Femur (tissue), 1 donor: ENCODE measurements at regions not wholly inside any gene's neighbourhood (a gene's known extent, or its start where the extent isn't known, plus 50 kb on each side); places are given as distances from the start of the nearest gene placed in this dataset.

Source experiments
- DNase-seq: peaks from one replicate; pipeline ENCODE4 v3.0.0-alpha.2; 2017

DNA sequence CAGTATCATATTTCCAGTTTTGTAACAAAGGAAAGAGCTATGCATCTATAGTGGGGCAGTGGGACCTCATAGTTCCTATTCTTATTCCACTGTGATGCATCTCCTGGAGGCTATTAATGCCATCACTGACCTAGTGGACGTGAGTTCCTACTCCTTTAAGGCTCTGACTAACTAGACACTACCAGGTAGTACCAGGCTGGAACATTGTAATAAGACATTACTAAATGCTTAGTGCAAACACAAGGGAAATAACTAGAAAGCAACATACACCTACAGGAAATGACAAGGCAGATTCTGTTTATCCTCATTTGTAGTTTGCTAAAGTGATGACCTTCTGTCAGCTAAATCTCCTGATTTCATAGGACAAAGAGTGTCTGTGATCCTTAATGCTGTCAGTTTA is 192.5 kb downstream of the POSTN start:
- no peak for DNase-seq

DNA sequence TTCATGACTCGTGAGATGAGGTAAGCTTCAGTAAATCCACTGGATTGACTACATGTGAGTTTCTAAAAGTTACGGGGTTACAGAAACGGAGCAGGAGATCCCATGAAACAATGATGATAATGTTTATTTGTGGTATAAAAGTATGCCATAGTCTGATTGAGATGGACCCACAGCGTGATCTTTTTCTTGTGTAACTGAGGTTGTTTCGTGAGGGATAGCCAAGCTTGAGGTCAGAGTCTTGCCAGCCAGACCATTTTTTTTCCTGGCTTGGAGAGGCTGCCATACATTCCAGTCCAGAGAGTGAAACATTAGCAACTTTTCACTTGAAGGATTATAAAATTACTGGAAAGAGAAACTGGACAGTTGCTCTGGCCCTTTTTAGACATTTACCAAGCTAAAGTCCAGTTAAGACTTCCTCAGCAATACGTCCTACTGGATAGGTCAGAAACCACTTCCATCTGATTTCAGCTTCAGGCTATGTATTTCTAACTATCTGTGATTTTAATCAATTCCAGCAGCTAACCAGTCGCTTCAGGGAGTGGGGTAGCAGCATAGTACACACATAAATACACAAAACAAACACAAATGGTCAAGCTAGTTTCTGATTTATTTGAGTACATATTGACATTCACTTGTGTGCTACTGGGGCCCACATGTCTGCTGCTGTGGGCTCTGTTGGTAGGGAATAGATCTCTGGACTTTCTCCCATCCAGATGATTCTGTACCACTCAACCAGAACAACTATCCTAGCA is 194.6 kb downstream of the POSTN start:
- peak; percentile 63 for DNase-seq

DNA sequence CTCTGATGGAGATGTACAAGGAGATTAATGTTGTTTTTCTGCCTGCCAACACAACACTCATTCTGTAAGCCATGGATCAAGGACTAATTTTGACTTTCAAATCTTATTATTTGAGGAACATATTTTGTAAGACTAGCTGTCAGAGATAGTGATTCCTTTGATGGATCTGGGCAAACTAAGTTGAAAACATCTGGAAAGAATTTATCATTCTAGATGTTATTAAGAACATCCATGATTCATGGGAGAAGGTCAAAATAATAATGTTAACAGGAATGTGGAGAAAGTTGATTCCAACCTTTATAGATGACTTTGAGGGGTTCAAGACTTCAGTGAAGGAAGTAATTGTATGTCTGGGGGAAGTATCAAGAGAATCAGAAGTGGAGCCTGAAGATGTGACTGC is 196.8 kb downstream of the POSTN start:
- DNase-seq: no peak

DNA sequence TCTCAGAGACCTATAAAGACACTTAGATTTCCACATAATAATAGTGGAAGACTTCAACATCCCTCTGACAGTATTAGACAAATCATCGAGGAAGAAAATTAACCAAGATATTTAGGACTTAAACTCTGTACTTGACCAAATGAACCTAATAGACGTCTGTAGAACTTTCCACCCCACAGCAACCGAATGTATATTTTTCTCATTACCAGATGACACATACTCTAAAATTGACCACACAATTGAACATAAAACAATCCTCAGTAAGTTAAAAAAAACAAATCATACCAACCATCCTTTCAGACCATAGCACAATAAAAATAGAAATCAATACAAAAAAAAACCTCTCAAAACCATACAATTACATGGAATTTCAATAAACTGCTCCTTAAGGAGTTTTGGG is 201.0 kb downstream of the POSTN start:
- no peak for DNase-seq

DNA sequence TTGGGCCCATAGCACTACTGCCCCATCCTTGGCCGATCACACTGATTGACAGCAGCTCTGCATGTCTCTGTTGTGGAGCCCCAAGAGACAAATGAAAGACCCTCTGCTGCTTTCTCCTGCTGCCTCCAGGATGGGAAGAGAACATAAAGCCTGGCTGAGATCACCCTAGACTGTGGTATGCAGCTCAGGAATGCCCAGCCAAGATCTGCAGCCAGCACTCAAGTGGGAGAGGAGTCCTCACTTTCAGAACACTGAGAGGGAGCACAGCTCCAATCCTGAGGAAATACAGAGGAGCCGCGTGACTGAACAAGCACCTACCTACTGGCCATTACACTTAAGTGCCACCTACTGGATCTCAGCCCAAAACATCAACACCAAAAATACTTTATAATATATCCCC is 203.0 kb downstream of the POSTN start:
- no peak for DNase-seq

DNA sequence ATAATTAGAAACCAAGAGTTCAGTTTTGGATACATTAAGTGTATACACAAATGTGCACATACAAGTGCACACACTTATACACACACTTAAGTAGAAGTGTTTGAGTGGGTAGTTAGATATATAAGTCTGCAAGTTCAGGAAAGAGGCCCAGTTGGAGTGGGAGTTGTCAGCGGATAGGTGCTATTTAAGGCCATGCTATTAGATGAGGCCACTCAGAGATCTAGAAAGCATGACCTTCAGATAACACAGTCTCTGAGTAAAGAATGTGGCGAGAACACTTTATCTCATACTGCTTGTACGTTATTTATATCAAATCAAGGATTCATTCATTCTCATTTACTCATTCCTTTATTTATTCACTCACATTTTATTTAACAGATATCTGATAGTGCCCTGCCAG is 206.2 kb downstream of the POSTN start:
- no peak for DNase-seq

DNA sequence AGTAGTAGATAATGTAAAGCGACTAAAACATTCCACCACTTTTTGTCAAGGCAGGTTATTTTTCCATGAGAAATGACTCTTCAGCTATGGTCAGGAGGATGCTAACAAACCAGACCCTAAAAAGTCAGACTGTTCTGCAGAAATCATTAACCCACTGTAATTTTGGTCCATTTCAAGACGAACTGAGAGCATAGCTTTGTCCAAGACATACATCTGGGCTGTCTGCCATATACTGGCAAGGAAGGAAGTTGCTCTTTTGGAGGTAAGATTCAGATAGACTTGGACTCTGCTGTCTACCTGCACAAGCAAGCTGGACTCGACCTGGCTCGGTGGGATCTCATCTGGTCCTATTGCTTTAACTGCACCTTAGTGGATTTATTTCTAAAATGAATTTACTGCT is 207.8 kb downstream of the POSTN start:
- DNase-seq: no peak

DNA sequence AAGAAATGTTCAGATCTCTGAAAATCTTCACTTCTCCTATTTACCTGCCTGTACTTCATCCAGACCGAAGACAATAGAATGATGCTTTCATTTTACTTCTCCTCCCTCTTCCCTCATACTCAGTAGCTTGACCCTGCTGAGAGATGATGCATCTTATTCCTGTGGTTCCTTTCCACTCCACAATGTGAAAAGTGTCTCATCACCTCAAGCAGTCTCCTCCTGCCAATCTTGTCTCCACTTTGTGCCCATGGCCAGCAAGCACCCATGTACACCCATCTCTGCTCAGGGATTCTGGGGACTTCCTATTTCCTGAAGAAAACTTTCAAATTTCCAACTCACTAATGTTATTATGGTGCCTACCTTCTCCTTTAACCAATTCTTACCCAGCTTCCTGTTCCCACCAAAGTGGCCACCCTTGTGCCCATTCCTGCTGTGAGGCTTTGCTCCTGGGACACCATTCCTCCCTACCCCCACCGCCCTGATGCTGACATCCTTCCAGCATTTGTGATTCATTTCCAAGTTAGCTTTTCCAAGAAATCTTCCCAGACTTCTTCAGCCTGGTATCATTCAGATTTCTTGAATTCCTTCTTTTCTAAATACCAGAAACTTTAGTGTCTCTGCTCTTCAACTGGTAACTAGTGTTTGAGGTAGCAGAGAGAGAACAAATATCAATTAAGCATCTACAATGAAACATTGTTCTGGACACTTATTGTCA is 212.5 kb downstream of the POSTN start:
- no peak for DNase-seq

DNA sequence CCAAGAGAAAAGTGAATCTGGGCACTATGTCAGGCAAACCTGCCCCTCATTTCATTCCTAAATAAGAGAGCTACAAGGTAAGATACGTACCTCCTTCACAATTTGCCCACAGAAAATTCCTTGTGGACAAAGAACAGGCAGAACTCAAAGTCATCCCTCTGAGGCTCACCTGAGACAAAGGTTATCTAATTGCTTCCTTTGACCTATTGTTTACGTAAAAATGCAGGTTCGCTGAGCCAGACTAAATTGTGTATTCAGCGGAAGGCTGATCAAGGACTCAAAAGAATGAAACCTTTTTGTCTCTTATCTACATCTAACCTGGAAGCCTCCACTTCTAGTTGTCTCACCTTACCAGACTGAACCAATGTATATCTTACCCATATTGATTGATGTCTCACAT is 213.3 kb downstream of the POSTN start:
- DNase-seq: no peak

DNA sequence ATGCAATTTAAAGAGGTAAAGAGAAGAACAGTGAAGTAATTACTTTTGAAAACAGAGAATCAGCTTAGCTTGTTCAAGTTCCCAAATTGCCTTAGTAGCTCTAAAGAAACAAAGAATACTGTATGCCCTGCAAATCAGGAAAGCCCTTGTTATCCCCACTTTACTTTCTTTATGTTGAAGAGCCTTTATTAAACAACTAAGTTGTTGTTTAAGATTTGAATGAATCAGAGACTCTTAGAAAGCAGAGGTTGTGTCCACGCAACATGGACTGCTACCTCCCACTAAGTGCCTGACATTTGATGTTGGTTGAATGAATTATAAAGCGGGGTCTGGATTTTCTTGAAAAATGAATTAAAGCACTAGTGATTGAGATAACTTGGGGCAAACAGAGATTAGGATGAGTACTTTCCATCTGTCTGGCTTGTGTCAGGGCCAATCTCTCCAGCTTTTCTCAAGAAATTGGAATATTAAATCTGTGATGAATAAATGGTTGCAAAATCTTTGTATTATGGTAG is 214.7 kb downstream of the POSTN start:
- DNase-seq: no peak

DNA sequence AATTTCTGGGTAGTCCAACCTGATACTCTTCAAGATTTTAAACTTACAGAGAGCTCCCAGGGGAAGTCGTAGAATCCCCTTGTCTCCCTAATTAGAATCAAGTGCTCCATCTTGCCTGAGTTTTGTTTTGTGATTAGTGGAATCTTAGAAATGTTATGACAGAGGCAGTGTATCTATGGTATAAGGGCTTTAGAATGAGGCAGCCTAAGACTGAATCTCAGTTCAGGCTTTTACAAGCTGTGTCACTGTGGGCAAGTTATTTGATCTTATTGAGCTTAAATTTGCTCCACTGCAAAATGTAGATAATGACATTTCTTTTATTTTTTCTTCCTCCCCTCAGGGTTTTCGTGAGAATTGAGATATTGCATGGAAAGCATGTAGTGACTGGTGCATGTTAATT is 215.5 kb downstream of the POSTN start:
- DNase-seq: no peak

DNA sequence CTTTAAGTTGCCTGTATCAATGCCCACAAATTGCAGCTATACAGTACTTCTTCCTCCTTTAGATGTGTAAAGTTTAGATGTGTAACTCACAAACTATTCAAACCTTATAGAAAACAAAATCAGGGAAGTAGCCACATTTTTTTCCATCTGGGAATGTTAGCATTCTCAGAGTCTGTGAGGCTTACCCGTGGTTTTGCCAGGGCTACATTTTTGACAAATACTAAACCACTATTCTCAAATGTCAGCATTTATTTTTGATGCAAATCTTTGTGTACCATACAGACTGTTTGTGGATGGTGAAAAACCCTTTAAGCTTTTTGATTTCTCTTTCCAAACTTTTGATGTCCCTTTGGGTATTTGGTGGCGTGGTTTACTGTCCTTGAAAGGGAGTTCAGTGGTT is 216.4 kb downstream of the POSTN start:
- DNase-seq: no peak

DNA sequence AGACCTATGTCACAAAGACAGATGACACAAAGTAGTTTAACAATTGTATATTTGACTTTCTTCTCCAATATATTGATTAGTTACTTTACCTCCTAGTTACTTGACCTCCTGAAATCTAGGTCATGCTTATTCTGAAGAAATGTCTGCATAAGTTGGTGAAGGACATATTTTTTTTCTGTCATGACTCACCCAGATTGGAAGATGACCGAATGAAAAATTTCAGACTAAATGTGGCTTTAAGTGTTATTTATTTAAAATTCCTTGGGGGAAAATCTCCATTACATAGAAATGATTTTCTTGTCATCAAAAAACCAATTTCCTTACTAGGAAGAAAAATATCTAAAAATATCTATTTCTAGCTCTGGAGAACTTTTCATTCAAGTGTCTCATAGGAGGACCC is 217.1 kb downstream of the POSTN start:
- DNase-seq: no peak

DNA sequence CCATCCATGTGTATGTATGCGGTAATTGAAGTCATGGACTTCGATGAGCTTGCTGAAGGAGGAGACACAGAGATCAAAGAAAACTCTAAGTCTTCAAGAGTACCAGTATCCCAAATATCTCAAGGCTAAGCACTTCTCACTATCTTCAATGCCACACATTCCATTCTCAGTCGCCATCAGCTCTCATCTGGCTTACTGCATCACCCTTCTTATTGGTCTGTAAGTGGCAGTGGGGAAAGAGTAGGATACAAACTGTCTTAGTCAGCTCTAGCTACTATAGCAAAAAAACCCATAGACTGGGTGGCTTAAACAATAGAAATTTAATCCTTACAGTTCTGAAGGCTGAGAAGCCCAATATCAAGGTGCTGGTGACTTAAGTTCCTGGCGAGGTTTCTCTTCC is 218.7 kb downstream of the POSTN start:
- DNase-seq: no peak

DNA sequence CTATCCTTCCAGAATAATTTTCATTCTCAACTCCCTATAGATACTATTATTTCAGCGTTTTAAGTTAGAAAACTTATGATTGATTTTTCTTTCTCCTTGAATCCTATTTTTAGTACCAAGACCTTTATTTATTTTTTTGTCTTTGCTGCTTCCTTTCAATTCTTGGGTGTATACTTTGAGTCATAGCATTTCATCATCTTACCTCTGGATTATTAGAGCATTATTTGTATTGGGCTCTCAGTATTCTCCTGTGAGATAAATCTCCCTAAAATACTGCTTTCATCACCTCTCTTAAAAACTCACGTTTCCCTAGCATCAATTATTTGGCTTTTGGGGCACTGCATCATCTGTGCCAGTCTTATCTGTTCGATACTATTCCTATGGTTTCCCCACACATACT is 222.8 kb downstream of the POSTN start:
- DNase-seq: no peak

DNA sequence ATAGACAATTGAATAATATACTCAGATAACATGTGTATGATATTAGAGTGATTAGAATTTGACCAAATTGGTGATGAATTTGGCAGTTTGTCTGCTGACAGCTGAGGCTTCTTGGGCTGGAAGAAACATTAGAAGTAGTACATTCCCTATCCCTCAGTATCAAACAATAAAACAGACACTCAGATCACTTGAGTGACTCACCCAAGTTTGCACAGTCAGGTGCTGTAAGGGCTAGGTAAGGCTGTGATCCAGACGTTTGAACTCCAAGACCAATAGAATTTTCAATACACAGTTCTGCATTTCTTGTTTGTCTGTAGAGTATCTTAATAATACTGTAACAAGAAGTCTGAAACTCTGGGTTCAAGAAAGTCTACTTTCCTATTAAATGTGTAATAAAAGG is 223.5 kb downstream of the POSTN start:
- DNase-seq: no peak

DNA sequence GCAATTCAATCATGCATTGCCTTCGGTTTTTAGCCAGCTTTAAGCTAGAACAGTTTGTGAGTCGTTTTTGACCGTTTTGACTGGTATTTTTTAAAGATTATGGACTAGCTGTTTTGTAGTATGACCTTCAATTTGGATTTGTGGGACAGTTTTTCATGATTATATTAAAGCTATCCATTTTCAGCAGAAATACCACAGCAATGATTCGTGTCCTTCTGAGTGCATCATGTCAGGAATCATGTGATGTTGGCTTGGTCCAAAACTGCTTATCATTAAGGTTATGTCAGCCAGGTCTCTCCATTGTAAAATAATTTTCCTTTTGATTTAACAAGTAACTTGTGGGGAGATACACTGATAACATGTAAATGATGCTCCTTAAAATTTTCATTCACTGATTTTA is 229.0 kb downstream of the POSTN start:
- no peak for DNase-seq

DNA sequence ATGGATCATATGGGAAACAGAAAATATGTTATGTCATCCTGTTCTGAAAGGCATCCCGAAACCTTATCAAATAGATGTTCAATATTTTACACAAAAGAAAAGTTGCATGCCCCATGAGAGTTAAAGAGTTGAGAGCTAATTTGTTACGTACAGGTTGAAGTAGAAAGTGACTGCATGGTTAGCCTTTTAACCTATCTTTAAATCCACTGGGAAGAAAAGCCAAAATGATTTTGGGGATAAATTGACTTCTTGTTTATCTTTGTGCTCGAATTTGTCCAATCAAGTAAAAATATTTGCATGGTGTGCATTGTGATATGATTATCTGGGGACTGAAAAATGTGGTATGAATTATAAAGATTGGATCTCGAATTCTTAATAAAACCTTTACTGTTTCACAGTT is 230.1 kb downstream of the POSTN start:
- no peak for DNase-seq

DNA sequence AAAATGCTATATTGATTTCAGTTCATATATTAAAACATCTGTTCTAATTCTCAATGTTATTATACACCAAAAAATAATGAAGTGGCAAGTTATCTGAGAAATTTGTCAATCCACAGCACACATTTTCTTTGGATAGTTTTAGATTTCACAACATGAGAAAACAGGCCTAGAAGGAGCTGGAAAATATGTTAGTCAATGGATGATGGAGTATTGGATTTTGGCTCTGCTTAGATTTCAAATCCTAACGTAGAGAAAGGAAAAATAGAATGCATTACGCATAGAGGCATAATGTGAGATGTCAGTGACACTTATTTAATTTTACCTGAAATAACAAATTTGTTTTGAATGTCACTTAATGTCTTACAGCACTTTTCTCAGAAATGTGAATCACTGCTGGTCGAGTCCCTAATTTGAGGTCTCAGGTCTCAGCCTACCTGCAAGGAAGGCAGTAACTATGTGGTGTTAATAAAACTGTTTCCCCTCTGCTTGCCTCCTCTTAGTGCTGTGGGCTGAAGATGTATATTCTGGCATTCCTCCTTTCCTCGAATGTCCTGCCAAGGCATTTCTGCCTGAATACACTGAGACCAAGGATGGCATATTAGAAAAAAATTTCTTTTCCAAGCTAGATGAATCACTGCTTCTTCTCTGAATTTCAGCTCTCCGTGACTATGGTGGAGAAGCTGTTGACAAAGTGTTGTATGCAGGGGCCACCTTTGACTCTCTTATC is 232.4 kb downstream of the POSTN start:
- peak; percentile 39 for DNase-seq

DNA sequence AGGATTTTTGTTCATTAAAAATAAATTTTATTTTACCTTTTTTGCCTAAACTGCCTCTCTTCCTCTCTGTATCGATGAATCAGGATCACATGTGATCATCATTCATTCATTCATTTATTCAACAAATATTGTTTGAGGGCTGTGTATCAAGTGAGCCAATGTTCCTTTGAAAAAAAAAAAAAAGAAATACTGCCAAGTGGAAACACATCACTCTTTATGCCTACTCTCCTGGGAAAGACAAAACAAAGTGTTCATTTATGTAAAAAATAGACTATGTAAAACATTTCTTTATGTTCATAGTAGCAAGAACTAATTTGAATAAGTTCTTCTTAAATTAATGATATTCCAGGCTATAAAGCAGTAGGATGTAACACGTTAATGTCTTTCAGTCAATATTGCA is 233.1 kb downstream of the POSTN start:
- DNase-seq: no peak

DNA sequence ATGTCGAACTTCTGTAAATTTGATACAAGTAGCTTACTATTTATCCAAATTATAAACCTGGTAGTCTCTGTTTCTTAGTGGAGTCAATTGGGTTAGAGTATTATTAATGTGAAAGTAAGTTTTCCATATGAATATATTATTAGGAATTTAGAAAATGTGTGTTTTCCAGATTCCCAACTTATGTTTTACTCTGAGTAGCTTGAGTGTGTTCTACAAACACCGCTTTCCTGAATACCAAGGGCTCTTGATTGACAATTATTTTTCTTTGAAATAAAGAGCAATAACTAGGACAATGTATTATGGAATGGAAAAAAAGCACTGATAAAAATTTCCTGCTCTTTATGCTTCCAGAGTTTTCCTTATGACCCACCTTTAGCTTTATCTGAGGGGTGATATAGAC is 233.6 kb downstream of the POSTN start:
- no peak for DNase-seq

DNA sequence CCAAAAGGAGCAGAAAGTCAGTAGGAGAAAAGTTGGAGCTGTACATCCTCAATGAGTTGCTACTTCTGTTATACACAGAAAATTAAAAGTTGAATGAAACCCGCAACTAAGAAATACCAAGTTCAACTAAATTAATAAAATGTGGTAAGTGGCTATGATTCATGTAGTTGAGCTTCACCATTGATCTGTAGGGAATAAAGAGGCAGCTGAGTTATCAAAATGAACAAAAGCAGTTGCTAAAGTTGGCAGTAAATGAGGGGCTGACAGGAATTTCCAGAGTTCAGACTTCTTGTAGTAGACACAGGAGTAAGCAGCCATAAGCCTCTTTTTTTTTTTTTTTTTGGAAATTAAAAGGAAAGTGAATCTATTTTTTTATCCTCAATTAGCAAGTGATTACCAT is 234.6 kb downstream of the POSTN start:
- DNase-seq: no peak

DNA sequence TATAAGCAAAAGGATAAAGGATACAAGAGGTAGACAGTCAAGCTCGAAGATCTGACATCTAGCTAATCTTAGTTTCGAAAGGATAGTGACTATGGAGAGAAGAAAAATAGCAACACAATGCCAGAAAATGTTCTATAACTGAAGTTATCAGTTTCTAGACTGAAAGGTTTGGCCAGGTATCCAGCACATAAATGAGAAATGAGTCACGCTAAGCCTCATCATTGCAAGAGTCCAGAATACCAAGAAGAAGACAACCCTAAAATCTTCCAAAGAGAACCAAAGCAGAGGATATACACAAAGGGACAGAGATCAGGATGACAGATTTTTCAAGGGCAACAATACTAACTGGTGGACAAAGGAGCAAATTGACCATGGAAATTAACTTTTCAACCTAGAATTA is 237.0 kb downstream of the POSTN start:
- DNase-seq: no peak

DNA sequence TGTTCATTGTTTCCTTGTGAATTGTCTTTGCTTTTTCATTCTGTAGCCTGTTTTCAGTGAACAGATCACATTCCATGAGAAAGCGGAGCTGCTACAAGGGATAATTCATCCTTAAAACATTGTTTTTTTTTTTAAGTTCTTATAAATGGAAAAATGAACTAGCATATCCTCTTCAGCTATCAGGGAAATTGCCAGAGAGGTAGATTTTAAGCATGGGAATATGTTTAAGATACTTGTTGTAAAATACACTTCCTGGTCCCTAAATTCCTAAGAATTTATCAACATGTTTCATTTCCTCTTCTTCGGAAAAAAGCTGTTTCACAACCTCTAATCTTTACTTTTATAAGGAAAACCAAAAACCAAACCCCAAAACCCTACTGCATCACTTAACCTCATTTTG is 238.0 kb downstream of the POSTN start:
- DNase-seq: no peak
